ENCODE measurements at regions not wholly inside any gene's neighbourhood (a gene's known extent, or its start where the extent isn't known, plus 50 kb on each side); places are given as distances from the start of the nearest gene placed in this dataset.

- TF ChIP-seq, protein P1, sequence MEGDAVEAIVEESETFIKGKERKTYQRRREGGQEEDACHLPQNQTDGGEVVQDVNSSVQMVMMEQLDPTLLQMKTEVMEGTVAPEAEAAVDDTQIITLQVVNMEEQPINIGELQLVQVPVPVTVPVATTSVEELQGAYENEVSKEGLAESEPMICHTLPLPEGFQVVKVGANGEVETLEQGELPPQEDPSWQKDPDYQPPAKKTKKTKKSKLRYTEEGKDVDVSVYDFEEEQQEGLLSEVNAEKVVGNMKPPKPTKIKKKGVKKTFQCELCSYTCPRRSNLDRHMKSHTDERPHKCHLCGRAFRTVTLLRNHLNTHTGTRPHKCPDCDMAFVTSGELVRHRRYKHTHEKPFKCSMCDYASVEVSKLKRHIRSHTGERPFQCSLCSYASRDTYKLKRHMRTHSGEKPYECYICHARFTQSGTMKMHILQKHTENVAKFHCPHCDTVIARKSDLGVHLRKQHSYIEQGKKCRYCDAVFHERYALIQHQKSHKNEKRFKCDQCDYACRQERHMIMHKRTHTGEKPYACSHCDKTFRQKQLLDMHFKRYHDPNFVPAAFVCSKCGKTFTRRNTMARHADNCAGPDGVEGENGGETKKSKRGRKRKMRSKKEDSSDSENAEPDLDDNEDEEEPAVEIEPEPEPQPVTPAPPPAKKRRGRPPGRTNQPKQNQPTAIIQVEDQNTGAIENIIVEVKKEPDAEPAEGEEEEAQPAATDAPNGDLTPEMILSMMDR (conservative IDR thresholded peaks at IDR 0.05), result no peak
- no peak for TF ChIP-seq ZFX (IDR thresholded peaks at IDR 0.05)
Measured at GRCh38 chr2:41784496-41784895, 263.3 kb upstream of the PKDCC start.
